NT2/D1 (cell line): ENCODE measurements at regions not wholly inside any gene's neighbourhood (a gene's known extent, or its start where the extent isn't known, plus 50 kb on each side); places are given as distances from the start of the nearest gene placed in this dataset.
"Not testable (repeated sequence)": the region's sequence is repeated elsewhere in the genome, so short reads cannot be mapped to it uniquely, and the experiment has no call there.

Experiments used
- SUZ12 ChIP-seq: IDR thresholded peaks from 2 replicates; pipeline ENCODE4 v1.6.1; 2011; ENCODE audit not compliant: insufficient read length, insufficient read depth; ENCODE audit errors: extremely low read depth
- YY1 ChIP-seq: IDR thresholded peaks from 2 replicates; pipeline ENCODE4 v1.6.1; 2011; ENCODE audit not compliant: insufficient read length, insufficient read depth
- ZNF274 ChIP-seq: IDR thresholded peaks from 2 replicates; pipeline ENCODE4 v1.6.1; 2011; ENCODE audit warnings: mild to moderate bottlenecking, low read depth, low read length

- not testable (repeated sequence) for TF ChIP-seq ZNF274, YY1, SUZ12
Observed at GRCh38 chr16:29310243-29310642, 96.3 kb downstream of the NPIPB11 start.
